ENCODE measurements at regions not wholly inside any gene's neighbourhood (a gene's known extent, or its start where the extent isn't known, plus 50 kb on each side); places are given as distances from the start of the nearest gene placed in this dataset.
"Not testable (repeated sequence)": the region's sequence is repeated elsewhere in the genome, so short reads cannot be mapped to it uniquely, and the experiment has no call there.

GRCh38 chr2:131627777-131628176 is 100.1 kb downstream of the CCDC74A start:
- not testable (repeated sequence) for H3K27ac Mint-ChIP-seq; H3K4me1 Mint-ChIP-seq (ENCODE audit: low read depth); H3K4me3 Mint-ChIP-seq; H3K27me3 Mint-ChIP-seq; H3K9me3 Mint-ChIP-seq; H3K36me3 Mint-ChIP-seq (ENCODE audit: low read depth)

DNA sequence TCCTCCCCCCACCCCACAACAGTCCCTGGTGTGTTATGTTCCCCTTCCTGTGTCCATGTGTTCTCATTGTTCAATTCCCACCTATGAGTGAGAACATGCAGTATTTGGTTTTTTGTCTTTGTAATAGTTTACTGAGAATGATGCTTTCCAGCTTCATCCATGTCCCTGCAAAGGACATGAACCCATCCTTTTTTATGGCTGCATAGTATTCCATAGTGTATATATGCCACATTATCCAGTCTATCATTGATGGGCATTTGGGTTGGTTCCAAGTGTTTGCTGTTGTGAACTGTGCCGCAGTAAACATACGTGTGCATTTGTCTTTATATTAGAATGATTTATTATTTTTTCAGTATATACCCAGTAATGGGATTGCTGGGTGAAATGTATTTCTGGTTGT is 104.0 kb downstream of the CCDC74A start:
- not testable (repeated sequence) for H3K4me1 Mint-ChIP-seq (ENCODE audit: low read depth); H3K4me3 Mint-ChIP-seq; H3K36me3 Mint-ChIP-seq (ENCODE audit: low read depth); H3K27me3 Mint-ChIP-seq; H3K9me3 Mint-ChIP-seq; H3K27ac Mint-ChIP-seq

DNA sequence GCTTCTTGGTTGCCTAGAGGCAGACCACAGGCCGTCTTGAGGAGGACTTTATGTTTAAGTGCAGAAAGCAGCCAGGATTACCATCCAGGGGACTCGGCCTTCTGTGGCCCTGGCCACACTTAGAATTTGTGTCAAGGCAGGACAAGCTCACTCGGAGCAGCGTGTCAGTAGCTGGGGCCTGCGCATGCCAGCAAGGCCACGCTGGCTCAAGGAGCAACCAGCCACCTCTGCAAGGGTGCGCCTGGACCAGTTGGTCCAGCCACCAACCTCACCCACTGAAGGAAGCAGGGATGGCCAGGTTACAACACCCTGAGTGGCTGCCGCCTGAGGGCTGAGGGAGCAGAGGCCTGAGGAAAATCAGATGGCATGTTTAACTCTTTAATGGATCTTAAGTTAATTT is 105.7 kb downstream of the CCDC74A start:
- not testable (repeated sequence) for H3K4me3 Mint-ChIP-seq; H3K4me1 Mint-ChIP-seq (ENCODE audit: low read depth); H3K27ac Mint-ChIP-seq; H3K9me3 Mint-ChIP-seq; H3K27me3 Mint-ChIP-seq; H3K36me3 Mint-ChIP-seq (ENCODE audit: low read depth)

DNA sequence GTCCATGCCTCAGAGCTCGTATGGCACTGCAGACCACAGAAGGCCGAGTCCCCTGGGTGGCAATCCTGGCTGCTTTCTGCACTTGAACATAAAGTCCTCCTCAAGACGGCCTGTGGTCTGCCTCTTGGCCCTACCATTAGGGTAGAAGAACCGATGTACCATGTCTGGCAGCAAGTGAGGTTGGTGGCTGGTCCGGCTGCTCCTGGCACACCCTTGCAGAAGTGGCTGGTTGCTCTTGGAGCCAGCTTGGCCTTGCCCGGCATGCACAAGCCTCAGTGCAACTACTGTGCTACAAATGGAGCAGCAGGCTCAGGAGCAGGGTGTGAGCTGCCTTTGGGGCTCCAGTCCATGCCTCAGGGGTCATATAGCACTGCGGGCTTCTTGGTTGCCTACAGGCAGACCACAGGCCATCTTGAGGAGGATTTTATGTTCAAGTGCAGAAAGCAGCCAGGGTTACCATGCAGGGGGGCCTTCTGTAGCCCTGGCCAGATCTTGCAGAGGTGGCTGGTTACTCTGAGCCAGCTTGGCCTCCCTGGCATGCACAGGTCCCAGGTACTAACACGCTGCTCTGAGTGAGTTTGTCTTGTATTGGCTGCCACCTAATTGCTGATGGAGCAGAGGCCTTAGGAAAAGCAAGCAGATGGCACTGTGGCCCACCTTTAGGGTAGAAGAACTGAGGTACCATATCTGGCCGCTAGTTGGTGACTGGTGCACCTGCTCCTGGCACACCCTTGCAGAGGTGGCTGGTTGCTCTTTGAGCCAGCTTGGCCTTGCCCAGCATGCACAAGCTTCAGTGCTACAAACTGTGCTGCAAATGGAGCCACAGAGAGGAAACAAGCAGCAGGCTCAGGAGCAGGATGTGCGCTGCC is 106.4 kb downstream of the CCDC74A start:
- H3K27ac Mint-ChIP-seq; H3K4me1 Mint-ChIP-seq (ENCODE audit: low read depth); H3K27me3 Mint-ChIP-seq; H3K36me3 Mint-ChIP-seq (ENCODE audit: low read depth); H3K4me3 Mint-ChIP-seq; H3K9me3 Mint-ChIP-seq: not testable (repeated sequence)

DNA sequence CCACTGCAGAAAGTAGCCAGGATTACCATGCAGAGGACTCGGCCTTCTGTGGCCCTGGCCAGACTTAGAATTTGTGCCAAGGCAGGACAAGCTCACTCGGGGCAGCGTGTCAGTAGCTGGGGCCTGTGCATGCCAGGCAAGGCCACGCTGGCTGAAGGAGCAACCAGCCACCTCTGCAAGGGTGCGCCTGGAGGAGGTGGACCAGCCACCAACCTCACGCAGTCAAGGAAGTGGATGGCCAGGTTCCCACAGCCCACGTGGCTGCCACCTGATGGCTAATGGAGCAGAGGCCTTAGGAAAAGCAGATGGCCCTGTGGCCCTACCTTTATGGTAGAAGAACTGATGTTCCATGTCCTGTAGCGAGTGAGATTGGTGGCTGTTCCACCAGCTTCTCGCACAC is 107.9 kb downstream of the CCDC74A start:
- H3K27ac Mint-ChIP-seq: no peak overlapping the region

GRCh38 chr2:131636704-131637308 is 109.1 kb downstream of the CCDC74A start:
- H3K36me3 Mint-ChIP-seq (ENCODE audit: low read depth); H3K4me1 Mint-ChIP-seq (ENCODE audit: low read depth); H3K9me3 Mint-ChIP-seq; H3K4me3 Mint-ChIP-seq; H3K27me3 Mint-ChIP-seq; H3K27ac Mint-ChIP-seq: not testable (repeated sequence)

More for the DNA sequence above, 107.9 kb downstream of the CCDC74A start:
- Mint-ChIP-seq H3K9me3 (no peaks in the 10 kb centered on the region), H3K4me3 (no peak overlapping the region), H3K36me3 (ENCODE audit: low read depth) (no peaks in the 10 kb centered on the region), H3K4me1 (ENCODE audit: low read depth) (no peaks in the 10 kb centered on the region), H3K27me3 (peaks cover 3% of the 10 kb centered on the region)

DNA sequence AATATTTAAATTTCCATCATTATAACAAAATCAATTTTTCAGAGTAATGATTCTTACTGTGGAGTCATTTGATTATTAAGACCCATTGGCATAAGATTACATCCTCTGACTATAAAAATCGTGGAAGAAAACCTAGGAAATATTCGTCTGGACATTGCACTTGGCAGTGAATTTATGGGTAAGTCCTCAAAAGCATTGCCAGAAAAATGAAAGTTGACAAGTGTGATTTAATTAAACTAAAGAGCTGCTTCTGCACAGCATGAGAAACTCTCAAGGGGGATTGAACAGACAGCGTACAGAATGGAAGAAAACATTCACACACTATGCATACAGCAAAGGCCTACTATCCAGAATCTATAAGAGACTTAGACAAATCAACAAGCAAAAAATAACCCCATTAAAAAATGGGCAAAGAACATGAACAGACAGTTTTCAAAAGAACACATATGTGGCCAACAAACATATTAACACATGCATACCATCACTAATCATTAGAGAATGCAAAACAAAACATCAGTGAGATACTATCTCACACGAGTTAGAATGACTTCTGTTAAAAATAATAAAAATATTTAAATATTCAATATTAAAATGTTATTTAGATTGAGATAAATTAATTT is 111.4 kb downstream of the CCDC74A start:
- not testable (repeated sequence) for H3K9me3 Mint-ChIP-seq; H3K4me3 Mint-ChIP-seq; H3K27me3 Mint-ChIP-seq; H3K36me3 Mint-ChIP-seq (ENCODE audit: low read depth); H3K27ac Mint-ChIP-seq; H3K4me1 Mint-ChIP-seq (ENCODE audit: low read depth)

DNA sequence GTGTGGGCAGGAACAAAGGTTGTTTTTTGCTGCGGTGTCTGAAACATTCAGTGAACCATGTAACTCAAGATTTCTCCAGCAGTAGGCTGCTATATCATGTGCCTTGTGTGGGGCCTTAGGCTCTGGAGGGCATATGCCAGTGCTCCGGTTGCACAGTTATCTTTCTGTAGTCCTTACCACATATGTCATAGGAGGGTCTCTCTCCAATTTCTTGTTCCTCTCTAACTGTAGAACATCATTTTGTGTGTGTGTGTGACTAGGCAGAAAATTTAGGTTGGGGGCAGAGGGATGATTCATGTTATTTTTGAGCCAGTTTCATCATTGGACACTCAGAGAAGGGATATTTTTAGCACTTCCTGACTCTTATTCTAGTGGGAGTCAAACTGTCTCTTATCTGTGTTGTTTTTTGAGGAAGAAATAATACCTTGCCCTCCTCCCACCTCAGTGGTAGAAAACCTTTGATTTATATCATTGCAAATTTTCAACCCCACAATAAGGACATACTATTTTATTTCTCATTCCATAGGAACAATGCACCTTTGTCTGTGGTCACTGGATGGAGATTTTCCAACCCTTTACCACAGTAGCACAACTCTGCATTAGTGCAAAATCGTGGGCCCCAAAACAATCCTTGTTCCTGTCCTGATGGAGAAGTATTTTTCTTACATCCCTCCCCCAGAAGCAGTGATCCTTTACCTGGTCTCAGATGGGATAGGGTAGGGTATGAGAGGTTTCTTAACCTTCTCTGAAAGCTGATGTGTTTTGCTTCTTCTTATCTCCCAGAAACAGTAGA is 113.9 kb downstream of the CCDC74A start:
- Mint-ChIP-seq H3K27ac (no peak overlapping the region), H3K9me3 (no peaks in the 10 kb centered on the region), H3K4me1 (ENCODE audit: low read depth) (no peaks in the 10 kb centered on the region), H3K36me3 (ENCODE audit: low read depth) (no peaks in the 10 kb centered on the region), H3K4me3 (no peak overlapping the region), H3K27me3 (peaks cover 16% of the 10 kb centered on the region)

DNA sequence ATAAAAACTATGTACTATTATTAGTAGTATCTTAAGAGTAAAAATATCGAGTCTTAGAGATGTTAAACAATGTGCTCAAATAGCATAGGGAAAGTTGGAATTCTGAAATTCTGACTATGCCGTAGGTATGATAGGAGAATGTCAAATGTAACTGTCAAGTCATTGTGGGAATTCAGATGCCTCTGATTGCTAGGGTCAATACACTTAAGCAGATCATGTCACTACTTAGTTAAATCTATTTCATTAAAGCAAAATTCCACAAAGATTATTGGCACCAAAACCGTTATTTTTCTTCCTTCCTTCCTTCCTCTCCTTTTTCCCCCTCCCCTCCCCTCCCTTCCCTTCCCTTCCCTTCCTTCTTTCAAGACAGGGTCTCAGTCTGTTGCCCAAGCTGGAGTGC is 115.5 kb downstream of the CCDC74A start:
- not testable (repeated sequence) for H3K4me1 Mint-ChIP-seq (ENCODE audit: low read depth); H3K4me3 Mint-ChIP-seq; H3K9me3 Mint-ChIP-seq; H3K36me3 Mint-ChIP-seq (ENCODE audit: low read depth); H3K27ac Mint-ChIP-seq
- H3K27me3 Mint-ChIP-seq: peaks cover 22% of the 10 kb centered on the region

DNA sequence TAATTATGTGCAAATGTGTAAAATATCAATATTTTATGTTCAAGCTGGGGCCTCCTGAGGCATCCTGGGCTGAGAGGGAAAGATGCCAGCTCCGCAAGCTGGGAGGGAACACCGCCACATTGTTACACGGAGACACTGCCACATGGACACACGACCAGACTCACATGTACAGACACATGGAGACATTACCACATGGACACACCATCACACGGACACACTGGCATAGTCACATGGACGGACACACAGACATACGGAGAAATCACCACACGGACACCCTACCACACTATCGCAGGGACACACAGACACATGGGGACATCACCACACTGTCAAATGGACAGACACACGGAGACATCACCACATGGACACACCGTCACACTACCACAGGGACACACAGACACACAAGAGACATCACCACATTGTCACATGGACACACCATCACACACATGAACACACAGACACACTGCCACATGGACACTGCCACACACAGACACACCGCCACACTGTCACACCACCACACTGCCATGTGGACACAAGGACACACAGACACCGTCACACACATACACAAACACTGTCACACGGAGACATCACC is 117.6 kb downstream of the CCDC74A start:
- Mint-ChIP-seq H3K27ac (peak overlapping the region; percentile 12), H3K27me3 (peaks cover 34% of the 10 kb centered on the region), H3K4me3 (no peak overlapping the region), H3K4me1 (ENCODE audit: low read depth) (no peaks in the 10 kb centered on the region), H3K9me3 (no peaks in the 10 kb centered on the region), H3K36me3 (ENCODE audit: low read depth) (no peaks in the 10 kb centered on the region)

DNA sequence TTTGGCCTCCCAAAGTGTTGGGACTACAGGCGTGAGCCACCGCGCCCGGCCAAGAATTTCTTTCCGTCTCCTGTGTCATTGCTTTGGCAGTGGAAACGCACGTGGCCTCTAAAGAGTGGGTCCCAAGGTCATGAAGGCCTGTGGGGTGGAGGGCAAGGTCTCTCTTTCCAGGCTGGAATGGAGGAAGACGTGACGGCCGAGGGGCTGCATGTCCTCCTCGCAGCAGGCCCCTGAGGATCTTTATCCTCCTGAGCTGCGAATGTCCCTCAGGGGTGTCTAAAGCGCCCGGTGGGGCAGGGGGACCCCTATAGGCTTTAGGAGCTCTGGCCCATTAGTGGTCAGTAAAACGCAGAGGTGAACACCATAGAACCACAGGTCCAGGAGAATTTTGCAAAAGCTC is 118.5 kb downstream of the CCDC74A start:
- H3K4me3 Mint-ChIP-seq; H3K4me1 Mint-ChIP-seq (ENCODE audit: low read depth); H3K36me3 Mint-ChIP-seq (ENCODE audit: low read depth); H3K9me3 Mint-ChIP-seq; H3K27ac Mint-ChIP-seq: not testable (repeated sequence)
- H3K27me3 Mint-ChIP-seq: peaks cover 38% of the 10 kb centered on the region

GRCh38 chr2:131646669-131647297 is 119.1 kb downstream of the CCDC74A start:
- H3K36me3 Mint-ChIP-seq (ENCODE audit: low read depth): no peaks in the 10 kb centered on the region
- no peak overlapping the region for H3K4me3 Mint-ChIP-seq
- no peaks in the 10 kb centered on the region for H3K9me3 Mint-ChIP-seq
- peaks cover 43% of the 10 kb centered on the region for H3K27me3 Mint-ChIP-seq
- H3K4me1 Mint-ChIP-seq (ENCODE audit: low read depth): no peaks in the 10 kb centered on the region
- H3K27ac Mint-ChIP-seq: no peak overlapping the region

DNA sequence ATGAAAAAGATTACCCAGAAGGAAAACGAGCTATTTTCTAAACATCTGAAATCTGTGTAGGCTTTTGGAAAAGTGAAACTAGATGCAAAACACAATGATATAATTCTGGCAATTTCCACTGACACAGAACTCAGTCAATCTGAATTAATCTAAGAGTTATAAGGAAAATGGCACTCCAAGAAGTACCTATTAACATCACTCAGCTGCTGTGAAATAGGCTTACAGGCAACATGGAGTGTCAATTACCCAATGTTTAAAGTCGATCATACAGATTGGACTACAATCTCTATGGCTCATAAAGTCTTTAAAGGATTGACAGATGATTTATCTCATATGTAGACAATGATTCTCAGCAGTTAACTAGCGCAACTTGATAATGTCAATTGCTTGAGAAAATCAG is 120.9 kb downstream of the CCDC74A start:
- H3K4me3 Mint-ChIP-seq; H3K4me1 Mint-ChIP-seq (ENCODE audit: low read depth); H3K27ac Mint-ChIP-seq; H3K9me3 Mint-ChIP-seq; H3K36me3 Mint-ChIP-seq (ENCODE audit: low read depth): not testable (repeated sequence)
- peaks cover 54% of the 10 kb centered on the region for H3K27me3 Mint-ChIP-seq

DNA sequence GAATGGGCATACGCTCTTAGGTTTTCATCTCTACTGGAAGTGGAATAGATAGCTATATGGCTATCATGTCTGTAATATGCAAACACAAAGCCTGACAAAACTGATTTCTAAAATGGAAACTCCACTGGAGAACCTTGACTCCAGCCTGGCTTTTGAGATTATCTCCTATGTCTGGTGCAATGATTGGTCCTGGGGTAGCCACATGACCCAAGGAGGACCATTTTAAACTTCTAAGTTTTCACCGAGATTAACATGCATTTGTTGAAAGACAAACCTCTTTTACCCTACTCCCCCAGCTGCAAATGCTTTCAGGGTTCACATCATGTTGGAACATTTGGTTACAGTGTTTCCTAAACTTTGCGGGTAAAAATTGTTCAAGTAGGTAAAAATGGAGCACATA is 124.6 kb downstream of the CCDC74A start:
- not testable (repeated sequence) for H3K9me3 Mint-ChIP-seq; H3K27ac Mint-ChIP-seq; H3K4me3 Mint-ChIP-seq; H3K36me3 Mint-ChIP-seq (ENCODE audit: low read depth); H3K4me1 Mint-ChIP-seq (ENCODE audit: low read depth)
- H3K27me3 Mint-ChIP-seq: peaks cover 54% of the 10 kb centered on the region

Measured in stimulated activated naive CD8-positive, alpha-beta T cell treated with anti-CD3 and anti-CD28 coated beads, Interleukin-15, Interleukin-2, amounts not matched to agents 100 ng/mL and 50 ng/mL, for 24 hours (primary cell).